Left ventricle myocardium superior (tissue), 1 donor: ENCODE measurements at regions not wholly inside any gene's neighbourhood (a gene's known extent, or its start where the extent isn't known, plus 50 kb on each side); places are given as distances from the start of the nearest gene placed in this dataset.
"Not testable (repeated sequence)": the region's sequence is repeated elsewhere in the genome, so short reads cannot be mapped to it uniquely, and the experiment has no call there.

Experiments used
- ATAC-seq: fragments of 200-7000 bp; cut with Tn5 transposase; one replicate; pipeline ENCODE4 v1.9.1; 2020; ENCODE audit warnings: mild to moderate bottlenecking, moderate library complexity
- DNase-seq: peaks from one replicate; pipeline ENCODE4 v3.0.0-alpha.2; 2020
- intact Hi-C: fragments of 100-400 bp; cut with micrococcal nuclease; formaldehyde crosslinking; loops from one replicate; pipeline ENCODE4 v1.11.0; 2022
- donor health status: DM: no; HTN: yes; CAD: no; lungs with severe emphysema.

DNA sequence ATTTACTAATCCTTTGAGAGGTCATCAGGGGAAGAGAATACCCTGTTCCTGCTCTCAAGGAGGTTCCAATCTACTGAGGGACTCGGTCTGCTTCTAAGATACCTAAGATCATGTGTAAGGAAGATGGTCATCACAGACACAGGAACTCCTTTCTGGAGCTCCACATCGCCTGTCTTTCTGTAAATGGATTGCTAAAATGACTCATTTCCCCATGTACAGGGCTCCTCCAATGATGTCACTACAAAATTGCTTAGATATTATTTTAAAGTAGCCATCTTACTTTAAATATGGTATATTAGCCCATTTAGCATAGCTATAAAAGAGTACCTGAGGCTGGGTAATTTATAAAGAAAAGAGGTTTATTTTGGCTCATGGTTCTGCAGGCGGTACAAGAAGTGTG lies 206.1 kb upstream of the PROK2 start:
- intact Hi-C loops: no loop called here
- ATAC-seq (no peak), DNase-seq (no peak)

DNA sequence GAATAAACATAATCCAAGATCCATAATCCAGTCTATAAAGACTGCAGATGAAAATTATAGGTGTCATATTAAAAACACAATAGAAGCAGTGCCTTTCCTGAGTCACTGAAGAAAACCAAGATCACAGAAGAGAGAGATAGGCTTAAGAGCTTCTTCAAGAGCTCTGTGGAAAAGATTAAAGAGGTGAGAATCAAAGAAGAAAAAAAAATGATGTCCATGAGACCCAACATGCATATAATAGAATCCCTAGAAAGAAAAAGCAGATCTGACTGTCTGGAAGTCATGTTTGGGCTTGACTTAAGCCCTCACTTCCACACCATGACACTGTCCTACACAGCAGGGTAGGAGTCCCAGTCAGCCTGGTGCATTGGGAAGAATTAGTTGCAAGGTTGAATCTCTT lies 205.6 kb upstream of the PROK2 start:
- DNase-seq (no peak), ATAC-seq (no peak)
- intact Hi-C loops: no loop called here

DNA sequence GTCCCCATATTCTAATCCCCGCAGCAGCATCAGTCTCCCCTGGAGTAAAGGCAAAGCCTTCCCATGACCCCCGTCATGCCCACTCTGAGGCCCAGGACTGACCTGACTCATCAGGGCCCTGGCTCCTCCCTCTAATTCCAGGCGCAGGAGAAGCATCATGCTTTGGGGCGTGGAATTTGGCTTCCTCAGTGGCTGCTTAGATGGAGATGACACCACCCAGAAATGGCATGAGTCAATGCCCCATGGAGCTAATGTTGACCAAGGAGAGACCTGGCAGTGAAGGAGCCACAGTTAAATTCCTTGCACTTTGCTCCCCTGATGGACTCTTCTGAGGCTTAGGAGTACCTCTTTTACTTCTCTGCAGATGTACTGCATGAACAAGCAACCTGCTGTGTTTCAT lies 204.2 kb upstream of the PROK2 start:
- DNase-seq (no peak), ATAC-seq (no peak)
- intact Hi-C loops: no loop called here

DNA sequence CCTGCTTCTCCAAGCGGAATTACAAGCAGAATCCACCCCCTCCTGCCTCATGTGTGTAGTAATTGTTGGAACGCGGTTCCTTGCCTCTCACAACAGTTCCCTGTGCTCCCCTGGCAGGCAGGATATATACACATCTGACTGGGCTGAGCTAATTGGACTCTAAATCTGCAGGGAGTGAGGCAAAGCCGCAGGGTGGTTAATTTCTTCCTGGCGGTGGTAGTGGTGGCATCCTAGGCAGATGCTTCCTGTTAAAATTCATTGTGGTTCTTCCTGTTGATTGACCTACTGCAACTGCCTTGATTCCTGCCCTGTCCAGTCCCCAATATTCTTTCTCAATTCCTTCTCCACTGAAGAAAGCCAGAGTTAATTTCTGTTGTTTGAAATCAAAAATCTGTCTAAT lies 202.9 kb upstream of the PROK2 start:
- ATAC-seq (no peak), DNase-seq (no peak)
- intact Hi-C loops: no loop called here

DNA sequence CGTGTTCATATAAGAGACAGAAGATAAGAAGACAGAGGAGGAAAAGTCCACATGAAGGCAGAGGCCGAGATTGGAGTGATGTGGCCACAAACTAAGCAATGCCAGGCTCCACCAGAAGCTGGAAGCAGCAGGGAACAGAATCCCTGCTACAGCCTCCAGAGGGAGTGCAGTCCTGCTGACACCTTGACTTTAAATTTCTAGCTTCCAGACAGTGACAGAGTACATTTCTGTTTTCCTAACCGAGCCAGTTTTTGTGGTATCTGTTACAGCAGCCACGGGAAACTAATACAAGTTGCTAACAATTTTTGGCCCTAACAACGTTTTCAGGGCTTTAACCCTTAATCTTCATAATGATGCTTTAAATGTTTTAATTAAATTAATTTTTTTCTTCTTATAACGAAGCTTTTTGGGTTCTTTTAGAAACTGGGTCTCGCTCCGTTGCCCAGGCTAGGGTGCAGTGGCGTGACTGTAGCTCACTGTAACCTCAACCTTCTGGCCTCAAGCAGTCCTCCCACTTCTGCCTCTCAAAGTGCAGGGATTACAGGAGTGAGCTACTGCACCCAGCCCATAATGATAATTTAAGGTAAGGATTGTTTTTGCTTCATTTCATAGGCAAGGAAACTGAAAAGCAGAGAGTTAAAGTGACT lies 202.3 kb upstream of the PROK2 start:
- DNase-seq (no peak), ATAC-seq (peak; percentile 57)
- intact Hi-C loops: no loop called here

DNA sequence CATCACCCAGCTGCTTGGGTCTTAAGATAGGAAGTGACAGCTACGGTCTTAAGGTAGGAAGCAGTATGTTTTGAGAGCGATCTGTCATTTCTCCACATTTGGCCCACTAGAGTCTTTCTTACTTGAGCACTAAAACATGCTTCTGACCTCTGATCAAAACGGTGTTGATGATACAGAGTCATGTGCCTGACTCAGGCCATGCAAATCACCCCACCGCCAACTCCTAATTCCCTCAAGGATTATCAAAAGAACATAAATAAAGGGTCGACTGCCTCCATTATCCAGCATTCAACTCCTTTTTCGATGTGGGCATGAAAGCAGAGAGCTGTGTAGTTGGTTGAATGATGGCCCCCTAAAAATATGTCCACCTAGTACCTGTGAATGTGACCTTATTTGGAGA lies 201.7 kb upstream of the PROK2 start:
- intact Hi-C loops: no loop called here
- DNase-seq: no peak
- no peak for ATAC-seq

DNA sequence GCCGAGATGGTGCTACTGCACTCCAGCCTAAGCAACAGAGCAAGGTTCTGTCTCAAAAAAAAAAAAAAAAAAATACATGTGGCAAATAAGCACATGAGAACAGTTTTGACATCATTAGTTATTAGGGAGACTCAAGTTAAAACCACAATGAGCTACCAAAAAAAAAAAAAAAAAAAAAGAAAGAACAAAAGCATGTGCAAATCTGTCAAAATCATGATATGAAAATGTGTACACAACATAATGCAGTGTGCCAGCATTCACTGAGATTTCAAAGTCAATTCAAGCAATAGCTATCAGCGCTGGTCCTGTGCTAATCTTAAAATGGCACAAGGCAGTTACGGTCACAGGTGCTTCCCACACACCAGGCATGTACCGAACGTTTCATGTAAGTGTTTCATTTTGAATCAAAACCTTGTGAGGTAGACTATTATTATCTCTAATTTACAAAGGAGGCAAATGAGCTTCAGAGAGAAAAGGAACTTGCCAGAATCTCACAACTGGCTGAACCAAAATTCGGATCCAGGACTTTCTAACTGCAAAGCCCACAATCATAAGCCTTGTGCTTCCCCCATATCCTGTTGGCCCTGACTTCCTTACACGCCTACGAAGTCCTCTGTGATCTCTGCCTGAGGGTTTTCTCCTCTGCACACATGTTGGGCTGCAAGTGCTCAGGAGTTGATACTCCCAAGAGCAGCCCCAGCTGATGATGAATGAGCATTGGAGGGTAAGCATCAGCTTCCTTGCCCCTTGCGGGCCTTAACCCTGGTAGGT lies 200.1 kb upstream of the PROK2 start:
- intact Hi-C loops: no loop called here
- no peak for DNase-seq
- no peak for ATAC-seq

DNA sequence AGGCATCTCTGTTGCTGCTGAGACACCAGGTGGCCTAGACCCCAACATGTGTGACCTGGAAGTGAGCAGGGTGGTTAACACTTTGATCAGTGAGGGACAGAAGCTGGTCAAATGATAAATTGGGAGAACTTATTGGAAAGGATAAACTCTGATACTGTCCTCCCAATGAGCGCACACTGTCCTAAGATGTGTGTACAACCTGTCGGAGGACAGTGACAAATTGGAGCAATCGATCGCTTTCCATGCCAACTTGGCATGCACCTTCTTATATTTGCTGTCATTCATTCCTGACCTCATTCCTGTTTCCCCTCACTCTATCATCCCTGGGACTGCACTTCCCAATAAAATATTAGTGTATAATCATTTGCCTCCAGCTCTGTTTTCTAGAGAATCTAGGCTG lies 198.7 kb upstream of the PROK2 start:
- intact Hi-C loops: no loop called here
- no peak for ATAC-seq
- no peak for DNase-seq

DNA sequence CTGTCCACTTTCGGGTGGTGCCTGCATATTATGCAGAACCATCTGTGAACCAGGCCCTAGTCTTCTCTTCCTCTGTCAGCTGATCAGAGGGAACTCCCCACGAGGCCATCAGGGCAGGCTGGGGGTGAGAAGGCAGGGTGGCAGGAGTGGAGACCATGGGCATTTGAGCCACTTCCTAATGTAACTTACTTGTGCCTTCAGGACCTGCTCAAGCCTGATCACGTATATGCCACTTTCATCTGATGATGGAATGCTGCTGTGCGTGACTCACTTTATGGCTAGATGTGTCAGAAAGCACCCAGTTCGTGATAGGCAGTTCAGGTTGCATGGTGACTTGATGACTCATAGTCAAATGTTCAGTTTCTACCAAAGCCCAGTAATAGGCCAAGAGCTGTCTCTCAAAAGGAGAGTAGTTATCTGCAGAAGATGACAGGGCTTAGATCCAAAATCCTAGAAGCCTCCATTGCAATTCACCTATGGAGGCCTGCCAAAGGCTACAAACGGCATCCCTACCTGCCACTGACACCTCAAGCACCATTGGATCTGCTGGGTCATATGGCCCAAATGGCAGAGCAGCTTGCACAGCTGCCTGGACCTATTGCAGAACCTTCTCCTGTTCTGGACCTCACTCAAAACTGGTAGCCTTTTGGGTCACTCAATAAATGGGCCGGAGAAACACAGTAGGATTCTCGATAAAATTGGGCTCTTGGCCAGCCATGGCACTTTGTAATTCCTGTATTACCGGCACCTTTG lies 197.7 kb upstream of the PROK2 start:
- DNase-seq, intact Hi-C loops, ATAC-seq: not testable (repeated sequence)

DNA sequence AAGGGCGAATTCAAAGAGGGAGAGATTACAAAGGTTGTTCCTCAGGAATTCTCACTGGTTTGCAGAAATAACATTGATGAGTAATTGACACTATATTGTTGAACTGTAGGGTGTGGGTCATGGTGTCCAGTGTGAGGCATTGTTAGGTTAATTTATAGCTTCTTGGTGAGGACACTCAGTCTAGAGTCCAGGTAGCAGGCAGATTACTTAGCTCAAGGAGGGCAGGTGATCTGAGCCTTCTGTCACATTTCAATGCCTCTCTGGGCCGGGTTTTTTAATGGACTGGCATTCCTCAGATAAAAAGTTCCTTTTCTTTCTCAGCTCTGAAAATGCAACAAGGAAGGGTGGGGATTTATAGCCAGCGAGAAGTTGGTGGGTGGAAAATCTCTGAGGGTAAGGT lies 194.2 kb upstream of the PROK2 start:
- no peak for DNase-seq
- ATAC-seq: no peak
- intact Hi-C loops: no loop called here

DNA sequence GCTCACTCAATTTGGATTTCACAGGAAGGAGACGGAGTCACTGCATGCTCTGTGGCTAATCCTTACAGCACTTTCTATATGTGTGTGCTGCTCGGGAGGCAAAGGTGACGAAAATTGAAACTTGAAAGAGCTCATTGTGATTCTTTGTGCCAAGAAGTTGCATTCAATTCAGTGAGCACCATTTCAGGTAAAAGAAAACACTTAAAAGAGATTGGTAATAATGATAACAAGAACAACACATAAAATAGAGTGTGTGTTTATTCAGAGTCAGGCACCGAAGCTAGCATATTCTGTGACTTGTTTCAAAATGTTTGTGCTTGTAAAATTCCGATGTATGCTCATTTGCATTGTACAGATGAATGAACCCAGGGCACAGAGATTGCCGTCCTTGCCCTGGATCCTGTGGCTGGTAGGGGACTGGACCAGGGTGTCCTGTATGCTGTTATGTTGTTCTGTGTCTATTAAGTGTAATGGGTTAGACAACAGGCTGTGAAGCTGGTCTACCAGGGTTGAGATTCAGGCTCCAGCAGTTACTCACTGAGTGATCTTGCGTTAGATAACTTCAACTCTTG lies 193.3 kb upstream of the PROK2 start:
- intact Hi-C loops: no loop called here
- no peak for ATAC-seq
- no peak for DNase-seq

DNA sequence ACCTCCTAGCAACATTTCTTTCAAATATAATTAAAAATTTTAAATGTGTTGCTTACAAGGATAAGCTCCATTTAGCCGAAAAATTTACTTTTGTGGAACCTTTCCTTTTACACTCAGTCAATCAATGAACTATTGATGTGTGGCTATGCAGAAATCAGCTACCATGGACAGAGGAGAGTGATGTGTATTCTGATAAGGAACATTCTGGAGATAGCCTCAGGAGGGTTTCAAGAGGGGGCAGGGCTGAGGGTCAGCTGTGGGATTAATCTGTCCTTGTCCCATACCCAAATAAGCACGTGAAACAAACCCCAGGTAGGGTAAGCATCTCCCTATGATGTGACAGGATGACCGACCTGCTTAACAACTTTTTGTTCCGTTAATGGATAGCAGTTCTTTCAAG lies 192.6 kb upstream of the PROK2 start:
- ATAC-seq: no peak
- no peak for DNase-seq
- intact Hi-C loops: no loop called here

DNA sequence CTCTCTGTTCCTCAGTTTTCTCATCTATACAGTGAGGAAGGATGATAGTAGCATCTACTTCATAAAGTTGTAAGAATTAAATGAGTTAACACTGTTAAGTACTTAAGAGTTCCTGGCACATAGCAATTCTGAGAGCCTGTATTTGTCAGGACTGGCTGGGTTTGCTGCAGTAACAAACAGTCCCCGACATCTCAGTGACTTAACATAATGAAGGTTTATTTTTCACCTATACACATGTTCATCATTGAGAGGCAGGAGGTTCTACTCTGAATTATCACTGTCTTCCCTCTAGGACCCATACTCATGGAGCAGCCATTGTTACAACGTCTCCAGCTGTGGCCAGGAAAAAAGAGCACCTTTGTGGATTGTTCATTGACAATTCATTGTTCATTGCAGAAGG lies 190.6 kb upstream of the PROK2 start:
- ATAC-seq (no peak), DNase-seq (no peak)
- intact Hi-C loops: no loop called here

DNA sequence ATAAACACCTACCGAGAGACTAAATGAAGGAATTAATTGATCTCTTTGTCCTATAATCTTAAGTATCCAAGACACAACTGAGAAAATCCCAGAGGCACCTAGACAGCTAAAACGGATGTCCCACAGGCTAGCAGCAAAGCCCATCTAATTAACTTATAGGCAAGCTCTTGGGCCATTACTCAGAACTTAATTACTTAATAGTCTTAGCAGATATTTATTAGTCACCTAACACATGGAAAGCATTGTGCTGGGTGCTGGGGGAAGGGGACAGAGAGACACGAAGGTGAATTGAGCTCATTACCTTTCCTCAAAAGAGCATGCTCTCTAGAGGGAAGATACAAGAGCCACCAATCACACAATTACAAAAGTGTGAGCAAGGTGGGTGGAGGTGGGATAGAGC lies 189.8 kb upstream of the PROK2 start:
- ATAC-seq (no peak), DNase-seq (no peak)
- intact Hi-C loops: no loop called here

DNA sequence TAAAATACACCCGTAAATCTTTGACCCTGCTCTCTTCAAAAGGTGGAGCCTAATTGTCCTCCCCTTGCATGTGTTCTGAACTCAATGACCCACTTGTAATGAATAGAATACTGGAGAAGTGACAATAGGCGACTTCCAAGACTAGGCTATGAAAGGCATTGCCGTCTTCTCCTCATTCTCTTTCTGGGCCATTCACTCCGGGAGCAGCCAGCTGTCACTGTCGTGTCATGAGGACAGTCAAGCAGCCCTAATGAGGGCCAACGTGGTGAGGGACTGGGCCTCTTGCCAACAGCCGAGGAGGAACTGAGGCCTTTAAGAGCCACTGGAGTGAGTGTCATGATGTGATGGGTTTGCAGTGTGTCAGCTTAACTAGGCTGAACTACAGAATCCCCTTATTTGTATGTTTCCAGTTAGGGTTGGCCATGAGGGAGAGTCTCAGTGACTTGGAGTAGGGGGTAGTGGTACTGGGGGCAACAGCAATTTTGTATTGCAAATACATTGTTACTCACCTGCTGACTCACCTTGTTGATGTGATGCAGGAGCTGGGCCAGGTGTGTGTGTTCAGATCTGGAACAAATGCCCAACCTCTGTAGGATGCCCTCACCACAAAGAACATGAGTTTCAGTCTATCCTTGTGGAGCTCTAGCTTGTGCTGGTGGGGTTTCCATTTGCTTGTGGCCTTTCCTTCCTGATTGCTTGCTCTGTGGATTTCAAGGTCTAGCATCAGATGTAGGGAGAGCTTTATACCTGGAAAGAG lies 188.5 kb upstream of the PROK2 start:
- ATAC-seq (peak; percentile 25), DNase-seq (peak; percentile 39)
- intact Hi-C loops: no loop called here

DNA sequence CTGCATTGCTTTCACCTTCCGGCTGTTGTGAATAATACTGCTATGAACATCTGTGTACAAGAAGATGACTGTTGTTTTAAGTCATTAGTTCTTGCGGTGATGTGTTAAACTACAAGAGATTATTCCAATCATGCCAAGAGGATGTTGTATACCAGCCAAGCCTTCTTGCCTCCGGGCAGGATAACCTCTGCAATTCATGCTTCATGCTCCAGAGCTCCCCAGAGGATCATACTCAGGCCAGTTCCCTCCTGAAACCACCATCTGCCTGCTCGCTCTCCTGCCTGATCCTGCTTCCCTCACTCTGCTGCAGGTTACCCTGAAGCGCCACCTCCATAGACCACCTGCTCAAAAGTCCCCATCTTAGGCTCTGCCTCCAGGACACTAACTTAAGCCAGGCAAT lies 187.1 kb upstream of the PROK2 start:
- intact Hi-C loops: no loop called here
- no peak for DNase-seq
- no peak for ATAC-seq

DNA sequence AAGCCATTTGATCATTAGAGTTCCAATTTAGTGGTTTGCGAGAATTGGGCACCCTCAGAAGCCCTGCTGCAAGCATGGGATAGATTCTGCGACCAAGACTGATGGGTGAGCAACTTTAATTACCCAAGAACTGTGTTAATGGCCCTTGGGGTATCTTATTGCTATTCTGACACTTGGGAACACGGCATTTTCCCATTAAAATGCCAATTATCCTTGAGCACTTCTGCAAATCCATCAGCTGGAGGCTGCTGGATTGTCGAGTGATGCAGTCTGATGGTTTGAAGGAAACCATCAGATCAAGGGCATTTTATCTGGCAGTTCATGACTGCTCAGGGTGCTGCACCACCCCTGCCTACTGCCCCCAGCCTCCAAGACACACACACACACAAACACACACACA lies 183.6 kb upstream of the PROK2 start:
- intact Hi-C loops: no loop called here
- DNase-seq: no peak
- no peak for ATAC-seq

DNA sequence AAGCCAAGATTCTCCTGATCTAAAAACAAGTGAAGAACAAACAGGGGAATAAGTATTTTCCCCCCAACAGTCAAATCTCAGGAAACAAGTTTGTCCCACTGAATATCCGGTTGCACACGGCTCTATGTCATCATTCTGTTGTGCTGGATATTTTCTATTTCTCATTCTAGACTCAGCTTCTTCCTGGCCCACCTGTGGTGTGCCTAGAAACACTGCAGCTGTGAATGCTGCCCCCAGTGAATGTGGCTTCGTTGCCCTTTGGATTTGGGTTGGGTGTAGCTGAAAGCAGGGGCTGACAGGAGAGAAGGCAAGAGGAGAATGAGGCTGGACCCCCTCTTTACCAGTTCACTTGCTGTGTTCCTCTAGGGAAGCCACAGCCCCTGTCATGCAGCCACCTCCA lies 181.2 kb upstream of the PROK2 start:
- intact Hi-C loops: no loop called here
- DNase-seq (no peak), ATAC-seq (no peak)

DNA sequence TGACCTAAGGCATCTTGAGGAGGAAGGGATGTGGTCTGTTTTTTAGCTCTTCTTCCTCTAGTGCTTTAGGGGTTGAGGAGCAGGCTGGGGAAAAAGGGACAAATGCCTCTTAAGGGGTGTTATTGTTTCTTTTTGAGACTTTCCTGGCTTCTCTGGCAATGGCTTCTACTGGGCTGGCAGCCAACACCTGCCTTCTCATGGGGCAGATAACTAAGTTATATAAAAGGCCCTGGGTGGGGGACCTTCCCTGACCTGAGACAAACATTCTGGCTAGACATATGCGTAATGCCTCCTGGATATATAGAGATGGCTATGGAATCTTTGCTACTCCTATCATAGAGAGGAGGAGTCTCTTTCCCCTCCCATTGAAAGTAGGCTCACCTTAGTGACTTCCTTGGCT lies 179.2 kb upstream of the PROK2 start:
- intact Hi-C loops: no loop called here
- no peak for ATAC-seq
- peak; percentile 40 for DNase-seq
